Body of pancreas (tissue), 4 donors: ENCODE measurements at regions not wholly inside any gene's neighbourhood (a gene's known extent, or its start where the extent isn't known, plus 50 kb on each side); places are given as distances from the start of the nearest gene placed in this dataset.

ENCODE experiments used
- POLR2A ChIP-seq, 3 donors: fragments of 450-650 bp; IDR thresholded peaks; one replicate each; pipeline ENCODE4 v1.6.1; 2016; ENCODE audit warnings: antibody characterized with exemption in 3 of 3, mild to moderate bottlenecking in 2 of 3
- TF ChIP-seq, protein P1 (sequence below), 7 experiments: fragments of 450-650 bp in 4 of 7; fragments of 200-600 bp in 3 of 7; sonication (generic) in 3 of 7; IDR thresholded peaks; one replicate each; pipeline ENCODE4 v1.5.1; 2016 to 2019; ENCODE audit warnings: antibody characterized with exemption in 7 of 7

DNA sequence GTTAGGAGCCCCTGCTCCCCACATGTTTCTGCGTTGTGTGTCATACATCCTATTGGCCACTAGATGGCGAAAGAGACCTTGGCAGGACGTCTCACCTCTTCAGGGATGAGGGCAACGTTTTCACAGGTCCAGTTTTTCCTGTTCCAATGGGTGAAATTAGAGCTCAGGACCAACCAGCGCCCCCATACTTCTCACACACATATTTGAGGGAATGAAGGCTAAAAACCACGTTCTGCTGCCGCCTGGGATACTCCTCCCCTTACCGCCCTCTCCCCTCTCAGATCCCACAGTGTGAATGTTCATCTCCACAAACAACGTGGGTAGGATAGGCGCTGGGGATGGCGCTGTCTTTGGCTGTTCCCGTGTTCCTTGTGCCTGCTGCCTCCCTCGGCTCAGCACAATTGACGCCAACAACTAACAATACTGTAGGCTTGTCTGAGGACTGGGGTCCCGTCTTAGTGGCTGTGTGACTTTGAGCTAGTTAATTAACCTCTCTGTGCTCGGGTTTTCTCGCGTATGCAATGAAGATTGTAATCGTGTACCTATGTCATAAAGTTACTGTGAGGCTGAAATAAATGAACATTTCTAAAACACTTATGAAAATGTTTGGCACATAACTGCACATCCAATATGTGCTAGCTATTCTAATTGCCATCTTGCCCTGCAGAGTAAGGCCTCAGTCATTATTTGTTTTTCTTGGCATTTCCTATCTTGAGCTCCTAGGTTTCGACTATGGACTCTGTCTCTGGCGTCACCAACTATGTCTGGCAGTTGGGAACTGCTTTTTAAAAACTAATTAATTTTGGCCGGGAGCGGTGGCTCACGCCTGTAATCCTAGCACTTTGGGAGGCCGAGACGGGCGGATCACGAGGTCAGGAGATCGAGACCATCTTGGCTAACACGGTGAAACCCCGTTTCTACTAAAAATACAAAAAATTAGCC, 181.3 kb upstream of the STK26 start:
- TF ChIP-seq, protein P1, sequence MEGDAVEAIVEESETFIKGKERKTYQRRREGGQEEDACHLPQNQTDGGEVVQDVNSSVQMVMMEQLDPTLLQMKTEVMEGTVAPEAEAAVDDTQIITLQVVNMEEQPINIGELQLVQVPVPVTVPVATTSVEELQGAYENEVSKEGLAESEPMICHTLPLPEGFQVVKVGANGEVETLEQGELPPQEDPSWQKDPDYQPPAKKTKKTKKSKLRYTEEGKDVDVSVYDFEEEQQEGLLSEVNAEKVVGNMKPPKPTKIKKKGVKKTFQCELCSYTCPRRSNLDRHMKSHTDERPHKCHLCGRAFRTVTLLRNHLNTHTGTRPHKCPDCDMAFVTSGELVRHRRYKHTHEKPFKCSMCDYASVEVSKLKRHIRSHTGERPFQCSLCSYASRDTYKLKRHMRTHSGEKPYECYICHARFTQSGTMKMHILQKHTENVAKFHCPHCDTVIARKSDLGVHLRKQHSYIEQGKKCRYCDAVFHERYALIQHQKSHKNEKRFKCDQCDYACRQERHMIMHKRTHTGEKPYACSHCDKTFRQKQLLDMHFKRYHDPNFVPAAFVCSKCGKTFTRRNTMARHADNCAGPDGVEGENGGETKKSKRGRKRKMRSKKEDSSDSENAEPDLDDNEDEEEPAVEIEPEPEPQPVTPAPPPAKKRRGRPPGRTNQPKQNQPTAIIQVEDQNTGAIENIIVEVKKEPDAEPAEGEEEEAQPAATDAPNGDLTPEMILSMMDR (IDR thresholded peaks at IDR 0.05): peak; percentile 58 to 86 (median 70)
- no peak for TF ChIP-seq POLR2A (IDR thresholded peaks at IDR 0.05)
